ENCODE measurements at regions not wholly inside any gene's neighbourhood (a gene's known extent, or its start where the extent isn't known, plus 50 kb on each side); places are given as distances from the start of the nearest gene placed in this dataset.

- Histone ChIP-seq H3K27me3 (no peaks in the 10 kb centered on the region), H3K9me3 (no peaks in the 10 kb centered on the region), H3K36me3 (ENCODE audit: low read depth, missing control alignments) (no peaks in the 10 kb centered on the region), H3K27ac (no peak overlapping the region), H3K4me3 (no peak overlapping the region), H3K4me1 (no peaks in the 10 kb centered on the region)
- TF ChIP-seq POLR2A (IDR thresholded peaks at IDR 0.05), result no peak
- no peak for DNase-seq
- intact Hi-C loops (cut with DNase I; ENCODE audit: low total_unique reads), result no loop called here
- WGBS, 2 donors, result 90 to 93% methylated on average over 2 of the region's 2 CpGs
Observed at GRCh38 chr7:84314263-84314662, 119.7 kb upstream of the SEMA3A start.

GRCh38 chr7:84304407-84304806 is 109.8 kb upstream of the SEMA3A start:
- no peaks in the 10 kb centered on the region for H3K9me3 ChIP-seq
- DNase-seq, result no peak
- 96 to 97% methylated on average over 2 of the region's 2 CpGs for WGBS, 2 donors
- no peaks in the 10 kb centered on the region for H3K36me3 ChIP-seq (ENCODE audit: low read depth, missing control alignments)
- intact Hi-C loops (cut with DNase I; ENCODE audit: low total_unique reads), result no loop called here
- no peaks in the 10 kb centered on the region for H3K27me3 ChIP-seq
- no peak overlapping the region for H3K4me3 ChIP-seq
- TF ChIP-seq POLR2A (IDR thresholded peaks at IDR 0.05) (no peak), CTCF (IDR thresholded peaks at IDR 0.05) (no peak)
- no peaks in the 10 kb centered on the region for H3K4me1 ChIP-seq
- no peak overlapping the region for H3K27ac ChIP-seq

GRCh38 chr7:84302949-84303348 is 108.4 kb upstream of the SEMA3A start:
- 72 to 81% methylated on average over 3 of the region's 3 CpGs for WGBS, 2 donors
- Histone ChIP-seq H3K27me3 (no peaks in the 10 kb centered on the region), H3K27ac (no peak overlapping the region), H3K9me3 (no peaks in the 10 kb centered on the region), H3K4me1 (no peaks in the 10 kb centered on the region), H3K4me3 (no peak overlapping the region), H3K36me3 (ENCODE audit: low read depth, missing control alignments) (no peaks in the 10 kb centered on the region)
- no peak for TF ChIP-seq CTCF (IDR thresholded peaks at IDR 0.05)
- TF ChIP-seq POLR2A (IDR thresholded peaks at IDR 0.05), result no peak
- DNase-seq, result no peak
- intact Hi-C loops (cut with DNase I; ENCODE audit: low total_unique reads), result no loop called here

- no peak for DNase-seq
- H3K27ac ChIP-seq, result no peak overlapping the region
- intact Hi-C loops (cut with DNase I; ENCODE audit: low total_unique reads), result no loop called here
- H3K4me1 ChIP-seq, result no peaks in the 10 kb centered on the region
- TF ChIP-seq POLR2A (IDR thresholded peaks at IDR 0.05) (no peak), CTCF (IDR thresholded peaks at IDR 0.05) (no peak)
- H3K9me3 ChIP-seq, result no peaks in the 10 kb centered on the region
- no peak overlapping the region for H3K4me3 ChIP-seq
- no peaks in the 10 kb centered on the region for H3K36me3 ChIP-seq (ENCODE audit: low read depth, missing control alignments)
- H3K27me3 ChIP-seq, result no peaks in the 10 kb centered on the region
Observed at GRCh38 chr7:84297616-84298015, 103.0 kb upstream of the SEMA3A start.

- 97 to 100% methylated on average over 1 of the region's 1 CpG for whole genome bisulfite sequencing, 2 donors
- intact Hi-C loops (cut with DNase I; ENCODE audit: low total_unique reads), result no loop called here
- H3K4me1 ChIP-seq, result no peaks in the 10 kb centered on the region
- H3K27ac ChIP-seq, result no peak overlapping the region
- no peaks in the 10 kb centered on the region for H3K9me3 ChIP-seq
- H3K27me3 ChIP-seq, result no peaks in the 10 kb centered on the region
- DNase-seq, result no peak
- TF ChIP-seq POLR2A (IDR thresholded peaks at IDR 0.05), result no peak
- no peak for TF ChIP-seq CTCF (IDR thresholded peaks at IDR 0.05)
- no peaks in the 10 kb centered on the region for H3K36me3 ChIP-seq (ENCODE audit: low read depth, missing control alignments)
- no peak overlapping the region for H3K4me3 ChIP-seq
Observed at GRCh38 chr7:84294847-84295455, 100.4 kb upstream of the SEMA3A start.
